ENCODE measurements at regions not wholly inside any gene's neighbourhood (a gene's known extent, or its start where the extent isn't known, plus 50 kb on each side); places are given as distances from the start of the nearest gene placed in this dataset.

GRCh38 chr13:40271931-40272775 lies 394.3 kb downstream of the FOXO1 start:
- no peak for DNase-seq (ENCODE audit: low spot score, unreplicated experiment)
- no peak overlapping the region for H3K27ac Mint-ChIP-seq
- H3K4me1 Mint-ChIP-seq (ENCODE audit: low read depth) = peaks cover 2% of the 10 kb centered on the region
- H3K36me3 Mint-ChIP-seq (ENCODE audit: insufficient read depth) = no peaks in the 10 kb centered on the region
- H3K9me3 Mint-ChIP-seq (ENCODE audit: low read depth) = no peaks in the 10 kb centered on the region
- H3K27me3 Mint-ChIP-seq = peaks cover 18% of the 10 kb centered on the region
- TF ChIP-seq, protein P1, sequence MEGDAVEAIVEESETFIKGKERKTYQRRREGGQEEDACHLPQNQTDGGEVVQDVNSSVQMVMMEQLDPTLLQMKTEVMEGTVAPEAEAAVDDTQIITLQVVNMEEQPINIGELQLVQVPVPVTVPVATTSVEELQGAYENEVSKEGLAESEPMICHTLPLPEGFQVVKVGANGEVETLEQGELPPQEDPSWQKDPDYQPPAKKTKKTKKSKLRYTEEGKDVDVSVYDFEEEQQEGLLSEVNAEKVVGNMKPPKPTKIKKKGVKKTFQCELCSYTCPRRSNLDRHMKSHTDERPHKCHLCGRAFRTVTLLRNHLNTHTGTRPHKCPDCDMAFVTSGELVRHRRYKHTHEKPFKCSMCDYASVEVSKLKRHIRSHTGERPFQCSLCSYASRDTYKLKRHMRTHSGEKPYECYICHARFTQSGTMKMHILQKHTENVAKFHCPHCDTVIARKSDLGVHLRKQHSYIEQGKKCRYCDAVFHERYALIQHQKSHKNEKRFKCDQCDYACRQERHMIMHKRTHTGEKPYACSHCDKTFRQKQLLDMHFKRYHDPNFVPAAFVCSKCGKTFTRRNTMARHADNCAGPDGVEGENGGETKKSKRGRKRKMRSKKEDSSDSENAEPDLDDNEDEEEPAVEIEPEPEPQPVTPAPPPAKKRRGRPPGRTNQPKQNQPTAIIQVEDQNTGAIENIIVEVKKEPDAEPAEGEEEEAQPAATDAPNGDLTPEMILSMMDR (IDR thresholded peaks at IDR 0.05; ENCODE audit: unreplicated experiment) = no peak
- H3K4me3 Mint-ChIP-seq (ENCODE audit: low read depth) = no peak overlapping the region

- peaks cover 2% of the 10 kb centered on the region for H3K4me1 Mint-ChIP-seq (ENCODE audit: low read depth)
- peaks cover 18% of the 10 kb centered on the region for H3K27me3 Mint-ChIP-seq
- no peaks in the 10 kb centered on the region for H3K9me3 Mint-ChIP-seq (ENCODE audit: low read depth)
- TF ChIP-seq, protein P1 (IDR thresholded peaks at IDR 0.05; ENCODE audit: unreplicated experiment) = no peak
- no peak overlapping the region for H3K27ac Mint-ChIP-seq
- no peak for DNase-seq (ENCODE audit: low spot score, unreplicated experiment)
- H3K36me3 Mint-ChIP-seq (ENCODE audit: insufficient read depth) = no peaks in the 10 kb centered on the region
- H3K4me3 Mint-ChIP-seq (ENCODE audit: low read depth) = no peak overlapping the region
Observed at GRCh38 chr13:40272776-40273139, 393.7 kb downstream of the FOXO1 start.

- no peak overlapping the region for H3K4me3 Mint-ChIP-seq (ENCODE audit: low read depth)
Observed at GRCh38 chr13:40273253-40274025, 393.0 kb downstream of the FOXO1 start.

GRCh38 chr13:40274103-40274502 lies 392.3 kb downstream of the FOXO1 start:
- TF ChIP-seq, protein P1 (IDR thresholded peaks at IDR 0.05; ENCODE audit: unreplicated experiment) = no peak
- DNase-seq (ENCODE audit: low spot score, unreplicated experiment) = no peak
- Mint-ChIP-seq H3K4me1 (ENCODE audit: low read depth) (peaks cover 2% of the 10 kb centered on the region), H3K27me3 (peaks cover 18% of the 10 kb centered on the region), H3K36me3 (ENCODE audit: insufficient read depth) (no peaks in the 10 kb centered on the region), H3K27ac (no peak overlapping the region), H3K4me3 (ENCODE audit: low read depth) (no peak overlapping the region), H3K9me3 (ENCODE audit: low read depth) (no peaks in the 10 kb centered on the region)

More at GRCh38 chr13:40273253-40274025, 393.0 kb downstream of the FOXO1 start:
- TF ChIP-seq, protein P1 (IDR thresholded peaks at IDR 0.05; ENCODE audit: unreplicated experiment) = no peak
- no peaks in the 10 kb centered on the region for H3K36me3 Mint-ChIP-seq (ENCODE audit: insufficient read depth)
- DNase-seq (ENCODE audit: low spot score, unreplicated experiment) = no peak
- H3K27me3 Mint-ChIP-seq = peaks cover 18% of the 10 kb centered on the region
- H3K9me3 Mint-ChIP-seq (ENCODE audit: low read depth) = no peaks in the 10 kb centered on the region
- H3K4me1 Mint-ChIP-seq (ENCODE audit: low read depth) = peaks cover 2% of the 10 kb centered on the region
- H3K27ac Mint-ChIP-seq = no peak overlapping the region

DNA sequence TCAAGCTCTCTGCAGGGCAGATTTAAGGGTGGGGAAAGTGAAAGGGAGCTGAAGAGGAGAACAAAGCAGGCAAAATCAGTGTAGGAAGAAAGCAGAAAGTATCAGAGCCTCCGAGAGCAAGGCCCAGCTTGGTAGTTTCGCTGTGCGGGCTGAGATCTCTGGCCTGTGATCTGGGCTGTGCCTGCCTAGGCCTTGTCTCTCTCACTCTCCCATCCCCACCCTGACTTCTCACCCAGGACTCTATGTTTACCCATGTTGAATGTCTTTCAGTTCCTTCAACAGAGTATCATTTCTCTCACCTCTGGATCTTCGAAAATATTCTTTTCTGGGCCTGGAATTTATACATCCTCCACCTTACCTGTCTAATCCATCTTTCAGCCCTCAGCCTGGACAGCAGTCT lies 391.3 kb downstream of the FOXO1 start:
- TF ChIP-seq, protein P1 (IDR thresholded peaks at IDR 0.05; ENCODE audit: unreplicated experiment) = no peak
- H3K36me3 Mint-ChIP-seq (ENCODE audit: insufficient read depth) = no peaks in the 10 kb centered on the region
- no peak overlapping the region for H3K27ac Mint-ChIP-seq
- peaks cover 2% of the 10 kb centered on the region for H3K4me1 Mint-ChIP-seq (ENCODE audit: low read depth)
- H3K9me3 Mint-ChIP-seq (ENCODE audit: low read depth) = no peaks in the 10 kb centered on the region
- H3K4me3 Mint-ChIP-seq (ENCODE audit: low read depth) = no peak overlapping the region
- no peak for DNase-seq (ENCODE audit: low spot score, unreplicated experiment)
- H3K27me3 Mint-ChIP-seq = peaks cover 18% of the 10 kb centered on the region
